GM12878 (cell line): ENCODE measurements at regions not wholly inside any gene's neighbourhood (a gene's known extent, or its start where the extent isn't known, plus 50 kb on each side); places are given as distances from the start of the nearest gene placed in this dataset.

Experiments
- ATAC-seq: fragments of 200-7000 bp; cut with Tn5 transposase; 3 replicates; pipeline ENCODE4 v1.9.1; 2020; ENCODE audit warnings: mild to moderate bottlenecking, moderate library complexity
- BruUV-seq: library from RNA; stranded (reverse); fragments of 400-500 nt; replicated peaks from 2 replicates; lab custom pipeline; 2021; lab: Mats Ljungman, UMichigan
- CTCF ChIA-PET: fragments of 300-600 bp; sonication (Branson Sonifier 250); formaldehyde crosslinking; extraction: SDS; loops from one replicate; lab custom pipeline; 2021; ENCODE audit warnings: inconsistent platforms; lab: Yijun Ruan, JAX
- POLR2A ChIA-PET: fragments of 350-600 bp; formaldehyde crosslinking; extraction: SDS; loops from one replicate; lab custom pipeline; 2021; ENCODE audit warnings: inconsistent platforms; lab: Charles Lee
- RAD21 ChIA-PET: fragments of 300-600 bp; sonication (Branson Sonifier 250); formaldehyde crosslinking; loops from one replicate; lab custom pipeline; 2023; ENCODE audit warnings: antibody characterized with exemption; ENCODE audit not compliant: unreplicated experiment; lab: Charles Lee
- SMC1A ChIA-PET: fragments of 300-600 bp; sonication (Branson Sonifier 250); formaldehyde crosslinking; loops from one replicate; lab custom pipeline; 2023; ENCODE audit not compliant: unreplicated experiment, uncharacterized antibody; lab: Charles Lee
- DNase-seq: peaks from one replicate; pipeline ENCODE4 v3.0.0-alpha.2; 2011; ENCODE audit warnings: low read depth, low spot score
- FAIRE-seq: peaks from 3 replicates; lab custom pipeline; 2011; peaks lifted over from hg19 to GRCh38; lab: Jason Lieb, UNC
- H2AFZ ChIP-seq: 2 replicates; pipeline ENCODE4 v1.6.0; 2011; ENCODE audit warnings: low read depth, low read length, control low read depth; ENCODE audit not compliant: control insufficient read depth
- H3K27ac ChIP-seq: 2 replicates; pipeline ENCODE4 v1.5.1; 2011; ENCODE audit warnings: control low read depth; ENCODE audit not compliant: control insufficient read depth, insufficient read depth
- H3K27me3 ChIP-seq, 2 experiments: replicated peaks in 1 of 2; 2 replicates each; pipeline versions ENCODE4 v1.6.0 to v1.6.1; 2011; ENCODE audit warnings: low read length in 1 of 2; ENCODE audit not compliant: control insufficient read depth in 2 of 2, insufficient read depth in 2 of 2
- H3K36me3 ChIP-seq, 2 experiments: 2 replicates each; pipeline ENCODE4 v1.5.1; 2011; ENCODE audit warnings: low read length in 1 of 2; ENCODE audit not compliant: control insufficient read depth in 2 of 2, insufficient read depth in 2 of 2
- H3K4me1 ChIP-seq: 2 replicates; pipeline ENCODE4 v1.6.1; 2011; ENCODE audit warnings: mild to moderate bottlenecking, low read length, moderate library complexity, mixed read lengths; ENCODE audit not compliant: control insufficient read depth, insufficient read depth
- H3K4me2 ChIP-seq: 2 replicates; pipeline ENCODE4 v1.6.0; 2011; ENCODE audit warnings: control low read depth; ENCODE audit not compliant: control insufficient read depth, insufficient read depth
- H3K4me3 ChIP-seq: fragments of 200-600 bp; sonication (generic); 2 replicates; pipeline ENCODE4 v1.5.1; 2016
- H3K79me2 ChIP-seq: 2 replicates; pipeline ENCODE4 v1.6.0; 2011; ENCODE audit warnings: low read length; ENCODE audit not compliant: control insufficient read depth, insufficient read depth
- H3K9ac ChIP-seq: 2 replicates; pipeline ENCODE4 v1.8.0; 2011; ENCODE audit warnings: low read length, control low read depth, mixed read lengths; ENCODE audit not compliant: control insufficient read depth, insufficient read depth
- H3K9me3 ChIP-seq: replicated peaks from 3 replicates; pipeline ENCODE4 v1.5.1; 2011; ENCODE audit warnings: mild to moderate bottlenecking, low read length; ENCODE audit not compliant: control insufficient read depth, insufficient read depth
- H4K20me1 ChIP-seq: 2 replicates; pipeline ENCODE4 v1.6.0; 2011; ENCODE audit not compliant: control insufficient read depth, insufficient read depth
- CUX1 ChIP-seq: IDR thresholded peaks from 2 replicates; pipeline ENCODE4 v1.6.1; 2012; ENCODE audit warnings: improper control_type of control experiment, low read depth, low read length; ENCODE audit not compliant: insufficient replicate concordance
- JUNB ChIP-seq: IDR thresholded peaks from 2 replicates; pipeline ENCODE4 v1.6.1; 2016; ENCODE audit warnings: antibody characterized with exemption, mild to moderate bottlenecking
- NFXL1 ChIP-seq: fragments of 450-650 bp; IDR thresholded peaks from 2 replicates; pipeline ENCODE4 v1.6.1; 2017; ENCODE audit warnings: antibody characterized with exemption, mild to moderate bottlenecking, borderline replicate concordance
- NKRF ChIP-seq: fragments of 450-650 bp; conservative IDR thresholded peaks from 2 replicates; pipeline ENCODE4 v1.6.1; 2017; ENCODE audit warnings: mild to moderate bottlenecking, moderate library complexity
- SMC3 ChIP-seq: IDR thresholded peaks from 2 replicates; pipeline ENCODE4 v1.6.1; 2011; ENCODE audit warnings: low read length, improper control_type of control experiment, borderline replicate concordance
- WGBS: methylation state at CpG from one replicate; pipeline ENCODE4 v1.1.6; 2016; ENCODE audit warnings: low lambda C conversion rate; ENCODE audit not compliant: insufficient replicate concordance, insufficient coverage; ENCODE audit errors: missing lambda C conversion rate; 5-methylcytosine and 5-hydroxymethylcytosine counted together
- in situ Hi-C: fragments of 300-500 bp; cut with MboI; formaldehyde crosslinking; loops from 9 replicates; pipeline ENCODE4 v1.14.3; 2018; ENCODE audit warnings: mixed read lengths
- intact Hi-C: fragments of 100-400 bp; cut with micrococcal nuclease; formaldehyde crosslinking; loops from one replicate; pipeline ENCODE4 v1.14.2; 2022; ENCODE audit not compliant: unreplicated experiment

- Histone ChIP-seq H2AFZ (no peak overlapping the region), H3K4me1 (no peaks in the 10 kb centered on the region), H3K27me3 (no peaks in the 10 kb centered on the region), H4K20me1 (no peaks in the 10 kb centered on the region), H3K27ac (no peak overlapping the region), H3K9me3 (no peaks in the 10 kb centered on the region), H3K4me3 (no peak overlapping the region), H3K36me3 (no peaks in the 10 kb centered on the region), H3K79me2 (no peaks in the 10 kb centered on the region), H3K9ac (no peak overlapping the region), H3K4me2 (no peak overlapping the region)
- SMC1A ChIA-PET = no interaction called here
- DNase-seq = no peak
- intact Hi-C loops = no loop called here
- RAD21 ChIA-PET = no interaction called here
- CTCF ChIA-PET = no interaction called here
- FAIRE-seq = no peak
- TF ChIP-seq JUNB (no peak), NKRF (no peak), CUX1 (no peak), SMC3 (no peak), NFXL1 (no peak)
- in situ Hi-C loops = no loop called here
- BruUV-seq = no TSS peak
- WGBS = 44% methylated on average over 5 of the region's 5 CpGs
- ATAC-seq = no peak
- POLR2A ChIA-PET = no interaction called here
Measured at GRCh38 chr2:234174742-234175141, 124.2 kb downstream of the SPP2 start.
